ENCODE measurements at regions not wholly inside any gene's neighbourhood (a gene's known extent, or its start where the extent isn't known, plus 50 kb on each side); places are given as distances from the start of the nearest gene placed in this dataset.
A peak's percentile ranks its signal among the peaks of the same experiment; 100 is the strongest.

- DNase-seq = no peak
Observed at GRCh38 chr2:133773854-133774653, 205.8 kb upstream of the NCKAP5 start.

- DNase-seq = no peak
Observed at GRCh38 chr2:133774654-133775015, 206.4 kb upstream of the NCKAP5 start.

DNA sequence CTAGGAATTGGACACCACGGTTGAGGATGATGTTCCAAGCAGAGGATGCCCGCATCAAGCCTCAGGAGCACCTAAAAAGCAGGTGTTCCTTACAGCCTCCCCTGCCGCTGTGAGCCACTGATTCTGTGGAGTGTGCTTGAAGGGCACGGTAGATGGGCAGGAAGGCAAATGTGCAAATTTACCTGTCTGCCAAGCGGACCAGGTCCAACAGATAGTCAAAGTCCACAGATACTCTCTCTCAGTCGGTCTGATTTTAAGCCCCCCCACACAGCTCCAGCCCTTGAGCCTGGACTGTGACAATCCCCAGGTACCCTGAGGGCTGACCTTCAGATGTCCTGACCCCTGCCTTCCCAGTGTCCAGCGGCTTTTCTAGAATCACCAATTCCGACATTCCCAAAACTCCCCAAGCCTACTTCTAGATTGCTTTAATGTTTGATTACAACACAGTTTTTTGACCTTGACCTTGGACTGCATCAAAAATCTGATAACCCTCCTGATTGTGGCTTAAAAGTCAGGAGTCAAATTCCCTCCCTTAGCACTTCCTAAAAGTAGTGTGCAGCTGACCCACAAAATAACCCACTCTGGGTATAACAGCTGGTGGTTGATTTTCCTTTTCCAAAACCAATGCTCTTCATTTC is 208.8 kb upstream of the NCKAP5 start:
- DNase-seq = no peak

- peak in 1 of 3 experiments; percentile 25 for DNase-seq
Observed at GRCh38 chr2:133777574-133777960, 209.3 kb upstream of the NCKAP5 start.

DNA sequence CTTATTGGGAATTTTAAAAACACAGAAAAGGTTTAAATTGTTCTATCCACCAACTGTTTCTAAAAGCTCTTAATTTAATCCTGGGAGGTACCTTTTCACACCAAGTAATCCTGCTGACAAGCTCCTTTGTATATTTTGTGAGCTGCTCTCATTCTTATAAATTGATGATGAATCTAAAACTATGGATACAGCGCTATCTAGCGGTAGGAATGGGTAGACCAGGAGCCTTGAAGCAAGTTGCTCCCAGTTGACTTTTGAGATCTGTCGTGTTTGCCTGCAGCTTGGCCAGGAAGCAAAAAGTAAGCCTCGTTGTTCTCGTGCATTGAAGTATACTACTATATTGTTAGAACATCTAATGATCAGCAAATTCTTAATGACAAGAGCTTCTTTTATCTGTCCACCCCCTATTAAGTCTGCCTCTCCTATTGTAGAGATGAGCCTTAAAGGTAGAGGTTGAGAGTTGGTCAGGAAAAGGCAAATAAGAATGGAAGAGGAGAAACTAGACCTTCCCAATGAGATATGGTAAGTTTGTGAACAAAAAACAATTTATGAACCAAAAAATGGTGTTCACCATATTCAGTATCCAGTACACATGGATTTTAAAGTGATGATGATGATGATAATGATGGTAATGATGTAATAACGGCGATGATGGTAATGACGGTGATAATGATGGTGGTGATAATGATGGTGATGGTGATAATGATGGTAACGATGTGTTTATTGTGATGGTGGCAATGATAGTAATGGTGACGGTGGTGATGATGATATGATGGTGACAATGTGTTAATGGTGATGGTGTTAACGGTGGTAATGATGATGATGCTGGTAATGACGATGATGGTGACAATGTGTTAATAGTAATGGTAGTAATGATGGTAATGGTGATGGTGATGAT is 212.1 kb upstream of the NCKAP5 start:
- DNase-seq = peak; percentile 21 to 79 (median 67)

GRCh38 chr2:133780997-133781513 is 212.8 kb upstream of the NCKAP5 start:
- no peak for DNase-seq

DNA sequence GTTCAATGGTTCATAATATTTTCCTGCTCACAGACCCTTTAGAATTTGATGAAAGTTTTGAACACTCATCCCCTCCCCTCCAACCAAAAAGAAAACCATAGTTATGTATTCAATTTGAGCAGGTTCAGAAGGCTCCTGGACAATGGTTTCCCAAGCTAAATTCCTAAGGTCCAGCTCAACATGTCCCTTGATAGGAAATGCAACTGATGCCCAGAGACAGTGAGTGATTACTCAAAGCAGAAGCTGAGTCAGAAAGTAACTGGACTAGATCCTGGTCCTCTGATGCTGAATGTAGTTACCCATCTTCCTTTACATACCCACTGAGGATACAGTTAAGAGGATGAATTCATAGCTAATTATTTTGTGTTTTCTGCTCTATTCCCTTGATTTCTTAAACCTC is 218.9 kb upstream of the NCKAP5 start:
- no peak for DNase-seq

GRCh38 chr2:133787651-133788050 is 219.4 kb upstream of the NCKAP5 start:
- no peak for DNase-seq

DNA sequence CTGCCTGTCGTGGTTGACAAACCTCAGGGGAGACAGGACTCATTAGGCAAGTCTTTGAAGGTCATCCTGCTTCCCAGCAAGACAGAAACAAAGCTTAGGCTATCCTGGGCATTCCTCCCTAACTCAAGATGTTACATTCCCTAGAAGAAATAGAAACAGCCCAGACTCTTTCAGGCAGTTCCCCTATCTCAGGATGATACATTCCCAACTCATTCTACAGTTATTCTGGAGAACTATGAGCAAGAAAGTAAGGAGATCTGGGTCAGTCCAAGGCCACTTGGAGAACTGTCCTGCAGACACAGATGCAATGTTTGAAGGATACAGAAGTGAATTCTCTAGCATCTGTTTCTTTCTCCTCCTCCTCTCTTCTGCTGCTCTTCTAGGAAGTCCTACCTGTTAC is 220.1 kb upstream of the NCKAP5 start:
- DNase-seq = no peak

GRCh38 chr2:133789743-133790142 is 221.5 kb upstream of the NCKAP5 start:
- DNase-seq = no peak

DNA sequence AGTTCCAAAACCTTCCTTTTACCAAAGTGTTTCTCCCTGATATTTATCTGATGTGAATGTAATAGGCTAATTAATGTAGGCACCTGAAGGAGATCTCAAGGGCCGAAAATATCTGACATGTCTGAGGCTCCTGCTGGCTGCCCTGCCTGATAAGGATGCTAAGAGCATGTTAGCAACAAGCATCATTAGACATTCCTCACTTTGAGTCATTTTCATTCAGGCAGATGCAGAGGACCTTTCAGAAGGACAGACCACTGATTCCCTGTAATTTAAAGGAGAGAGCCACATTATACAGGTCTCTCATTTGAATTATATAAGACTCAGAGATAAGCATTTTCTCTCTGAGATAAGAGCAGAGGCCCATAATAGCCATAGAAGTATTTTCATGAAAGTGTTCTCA is 222.4 kb upstream of the NCKAP5 start:
- no peak for DNase-seq

- no peak for DNase-seq
Observed at GRCh38 chr2:133791191-133791590, 222.9 kb upstream of the NCKAP5 start.

- DNase-seq = no peak
Observed at GRCh38 chr2:133792223-133792622, 224.0 kb upstream of the NCKAP5 start.

DNA sequence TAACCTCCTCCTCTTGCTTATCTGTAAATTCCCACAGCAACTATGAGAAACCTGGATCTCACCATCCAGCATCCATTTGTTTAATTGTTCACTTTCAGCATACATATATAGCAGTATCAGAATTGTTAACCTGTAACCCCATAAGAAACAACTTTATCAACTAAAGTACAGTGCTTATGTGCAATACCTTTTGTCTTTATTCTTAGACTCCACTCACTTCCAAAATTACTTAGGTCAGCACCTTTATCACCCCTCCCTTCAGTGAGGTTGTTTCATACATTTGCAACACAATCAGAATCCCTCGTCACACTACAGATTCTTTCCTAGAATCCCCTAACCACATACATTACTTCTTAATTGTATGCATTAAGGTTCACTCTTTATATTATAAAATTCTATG is 225.9 kb upstream of the NCKAP5 start:
- DNase-seq = no peak

DNA sequence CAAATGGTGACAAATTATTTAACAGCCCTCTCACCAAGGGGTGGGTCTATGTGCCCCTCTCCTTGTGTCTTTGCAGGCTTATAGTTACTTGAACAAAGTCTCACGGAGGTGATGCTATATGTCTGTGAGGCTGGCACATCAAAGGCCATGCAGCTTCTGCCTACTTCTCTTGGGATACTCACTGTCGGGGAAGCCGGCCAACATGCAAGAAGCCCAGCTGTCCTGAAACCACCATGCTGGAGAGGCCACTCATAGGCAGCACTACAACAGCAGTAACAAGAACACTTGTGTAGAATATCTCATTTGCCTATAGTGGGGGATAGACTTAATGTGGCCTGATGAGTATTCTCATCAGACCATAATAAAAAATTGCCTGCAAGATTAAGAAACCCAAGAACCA is 233.7 kb upstream of the NCKAP5 start:
- DNase-seq = peak; percentile 12 to 82 (median 62)

- DNase-seq = peak; percentile 12 to 88 (median 66)
Observed at GRCh38 chr2:133802409-133803039, 234.3 kb upstream of the NCKAP5 start.

GRCh38 chr2:133806564-133806963 is 238.3 kb upstream of the NCKAP5 start:
- DNase-seq = no peak

- no peak for DNase-seq
Observed at GRCh38 chr2:133809485-133809884, 241.2 kb upstream of the NCKAP5 start.

DNA sequence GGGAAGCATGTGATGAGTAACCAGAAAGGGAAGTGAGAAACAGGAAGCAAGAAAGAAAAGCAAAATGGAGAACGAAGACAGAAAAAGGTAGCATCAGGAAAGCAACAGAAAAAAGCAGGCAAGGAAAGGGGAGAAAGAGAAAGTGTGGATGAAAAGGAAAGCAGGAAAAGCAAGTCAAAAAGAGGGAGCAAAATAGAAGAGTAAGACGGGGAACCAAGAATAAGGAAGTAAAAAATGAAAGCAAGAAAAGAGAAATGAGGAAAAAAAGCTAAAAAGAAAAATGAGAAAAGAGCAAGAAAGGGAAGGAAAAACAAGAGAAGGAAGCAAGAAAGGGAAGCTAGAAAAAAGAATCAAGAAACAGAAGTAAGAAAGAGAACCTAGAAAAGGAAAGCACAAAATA is 242.3 kb upstream of the NCKAP5 start:
- DNase-seq = no peak

GRCh38 chr2:133811409-133812125 is 243.3 kb upstream of the NCKAP5 start:
- DNase-seq = no peak

- no peak for DNase-seq
Observed at GRCh38 chr2:133812826-133813617, 244.8 kb upstream of the NCKAP5 start.

All from NCI-H1417 (cell line).